ENCODE measurements at regions not wholly inside any gene's neighbourhood (a gene's known extent, or its start where the extent isn't known, plus 50 kb on each side); places are given as distances from the start of the nearest gene placed in this dataset.

- H3K27ac ChIP-seq (ENCODE audit: low read depth, low read length): no peak overlapping the region
- H3K4me1 ChIP-seq (ENCODE audit: control insufficient read depth, insufficient read depth, low read length): no peaks in the 10 kb centered on the region
- H3K27me3 ChIP-seq (ENCODE audit: control insufficient read depth, insufficient read depth, low read length, poor library complexity, severe bottlenecking): no peaks in the 10 kb centered on the region
- H3K4me3 ChIP-seq (ENCODE audit: low read length): no peak overlapping the region
- Mint-ChIP-seq H3K27ac (no peak overlapping the region), H3K9me3 (peaks cover 72% of the 10 kb centered on the region), H3K27me3 (ENCODE audit: insufficient read depth) (peaks cover 4% of the 10 kb centered on the region), H3K36me3 (ENCODE audit: low read depth) (peaks cover 3% of the 10 kb centered on the region), H3K4me1 (peaks cover 13% of the 10 kb centered on the region), H3K4me3 (no peak overlapping the region)
- peaks cover 5% of the 10 kb centered on the region for H3K9me3 ChIP-seq (ENCODE audit: control insufficient read depth, low read length)
- TF ChIP-seq CTCF (conservative IDR thresholded peaks at IDR 0.05): no peak
- DNase-seq: no peak
- WGBS, 2 experiments (ENCODE audit: insufficient coverage in 1 of 2, insufficient read length in 1 of 2): 92 to 99% methylated on average over 2 to 5 of the region's 5 CpGs
- H3K9ac ChIP-seq (ENCODE audit: extremely low read depth, low read length, poor library complexity, severe bottlenecking): no peak overlapping the region
- no peaks in the 10 kb centered on the region for H3K36me3 ChIP-seq (ENCODE audit: control insufficient read depth, insufficient read depth, low read length)
Measured at GRCh38 chrX:20347481-20347880, 80.8 kb upstream of the RPS6KA3 start.

GRCh38 chrX:20333672-20334071 lies 67.0 kb upstream of the RPS6KA3 start:
- Mint-ChIP-seq H3K27me3 (ENCODE audit: insufficient read depth) (peaks cover 11% of the 10 kb centered on the region), H3K27ac (no peak overlapping the region)

GRCh38 chrX:20330545-20330944 lies 63.8 kb upstream of the RPS6KA3 start:
- DNase-seq: no peak
- Mint-ChIP-seq H3K9me3 (peaks cover 68% of the 10 kb centered on the region), H3K36me3 (ENCODE audit: low read depth) (no peaks in the 10 kb centered on the region), H3K27ac (no peak overlapping the region), H3K4me1 (no peaks in the 10 kb centered on the region), H3K4me3 (no peak overlapping the region), H3K27me3 (ENCODE audit: insufficient read depth) (peaks cover 15% of the 10 kb centered on the region)
- WGBS, 2 experiments (ENCODE audit: insufficient coverage in 1 of 2, insufficient read length in 1 of 2): 74% methylated on average over 2 of the region's 2 CpGs; no CpG with 5 or more reads in 1 of the 2 experiments
- Histone ChIP-seq H3K27me3 (ENCODE audit: control insufficient read depth, insufficient read depth, low read length, poor library complexity, severe bottlenecking) (no peaks in the 10 kb centered on the region), H3K9ac (ENCODE audit: extremely low read depth, low read length, poor library complexity, severe bottlenecking) (no peak overlapping the region), H3K36me3 (ENCODE audit: control insufficient read depth, insufficient read depth, low read length) (no peaks in the 10 kb centered on the region), H3K27ac (ENCODE audit: low read depth, low read length) (no peak overlapping the region), H3K4me3 (ENCODE audit: low read length) (no peak overlapping the region), H3K4me1 (ENCODE audit: control insufficient read depth, insufficient read depth, low read length) (no peaks in the 10 kb centered on the region), H3K9me3 (ENCODE audit: control insufficient read depth, low read length) (no peaks in the 10 kb centered on the region)
- TF ChIP-seq CTCF (conservative IDR thresholded peaks at IDR 0.05): peak; percentile 16

More at GRCh38 chrX:20333672-20334071, 67.0 kb upstream of the RPS6KA3 start:
- no peak for TF ChIP-seq CTCF (conservative IDR thresholded peaks at IDR 0.05)
- no peak overlapping the region for H3K27ac ChIP-seq (ENCODE audit: low read depth, low read length)
- Mint-ChIP-seq H3K4me1 (no peaks in the 10 kb centered on the region), H3K4me3 (no peak overlapping the region), H3K36me3 (ENCODE audit: low read depth) (no peaks in the 10 kb centered on the region), H3K9me3 (peaks cover 52% of the 10 kb centered on the region)
- H3K9me3 ChIP-seq (ENCODE audit: control insufficient read depth, low read length): no peaks in the 10 kb centered on the region
- 38% methylated on average over 1 of the region's 1 CpG; no CpG with 5 or more reads in 1 of the 2 experiments for WGBS, 2 experiments (ENCODE audit: insufficient coverage in 1 of 2, insufficient read length in 1 of 2)
- H3K36me3 ChIP-seq (ENCODE audit: control insufficient read depth, insufficient read depth, low read length): no peaks in the 10 kb centered on the region
- H3K4me3 ChIP-seq (ENCODE audit: low read length): no peak overlapping the region
- no peak for DNase-seq
- no peaks in the 10 kb centered on the region for H3K27me3 ChIP-seq (ENCODE audit: control insufficient read depth, insufficient read depth, low read length, poor library complexity, severe bottlenecking)
- no peaks in the 10 kb centered on the region for H3K4me1 ChIP-seq (ENCODE audit: control insufficient read depth, insufficient read depth, low read length)
- H3K9ac ChIP-seq (ENCODE audit: extremely low read depth, low read length, poor library complexity, severe bottlenecking): no peak overlapping the region
